ENCODE measurements at regions not wholly inside any gene's neighbourhood (a gene's known extent, or its start where the extent isn't known, plus 50 kb on each side); places are given as distances from the start of the nearest gene placed in this dataset.

DNA sequence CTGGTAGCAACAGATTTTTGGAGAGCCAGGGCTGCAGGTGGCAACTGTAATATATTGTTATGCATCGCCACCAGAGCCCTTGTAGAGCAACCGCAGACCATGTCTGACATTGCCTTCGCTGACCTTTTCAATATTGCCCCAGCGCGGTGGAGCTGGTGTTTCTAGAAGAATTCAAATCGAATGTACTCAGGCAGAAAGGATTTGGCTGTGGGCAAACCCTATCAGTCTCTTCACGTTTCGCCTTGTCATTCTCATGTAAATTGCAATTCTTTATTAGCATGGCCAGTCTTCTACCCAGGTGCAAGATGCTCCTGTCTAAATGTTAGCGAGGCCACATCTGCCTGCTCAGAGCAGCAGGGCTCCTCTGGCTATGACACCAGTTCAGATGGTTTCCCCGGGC, 490.2 kb upstream of the AUTS2 start:
- no peak for FAIRE-seq
- Histone ChIP-seq H4K20me1 (ENCODE audit: insufficient read depth, low read length) (no peaks in the 10 kb centered on the region), H3K27ac (ENCODE audit: low read depth, low read length) (no peak overlapping the region), H3K36me3 (ENCODE audit: insufficient read depth, low read length) (no peaks in the 10 kb centered on the region), H3K4me2 (ENCODE audit: low read length) (no peak overlapping the region), H2AFZ (ENCODE audit: low read depth, low read length) (no peak overlapping the region), H3K9ac (ENCODE audit: low read length) (no peak overlapping the region), H3K9me3 (ENCODE audit: insufficient read depth, low read depth, low read length) (no peaks in the 10 kb centered on the region), H3K4me3 (ENCODE audit: insufficient read depth, low read depth, low read length) (no peak overlapping the region), H3K4me1 (ENCODE audit: insufficient read depth, low read length) (no peaks in the 10 kb centered on the region), H3K79me2 (ENCODE audit: insufficient read depth, low read length) (no peaks in the 10 kb centered on the region), H3K27me3 (ENCODE audit: insufficient read depth, low read length) (no peaks in the 10 kb centered on the region)
- no peaks in the 10 kb centered on the region for H3K27me3 Mint-ChIP-seq (ENCODE audit: low read depth, unreplicated experiment)
- no peak overlapping the region for H3K4me3 Mint-ChIP-seq (ENCODE audit: unreplicated experiment)
- no peak overlapping the region for H3K27ac Mint-ChIP-seq (ENCODE audit: unreplicated experiment)
- no peaks in the 10 kb centered on the region for H3K36me3 Mint-ChIP-seq (ENCODE audit: low read depth, unreplicated experiment)
- no peaks in the 10 kb centered on the region for H3K4me1 Mint-ChIP-seq (ENCODE audit: low read depth, unreplicated experiment)
- TF ChIP-seq, protein P1, sequence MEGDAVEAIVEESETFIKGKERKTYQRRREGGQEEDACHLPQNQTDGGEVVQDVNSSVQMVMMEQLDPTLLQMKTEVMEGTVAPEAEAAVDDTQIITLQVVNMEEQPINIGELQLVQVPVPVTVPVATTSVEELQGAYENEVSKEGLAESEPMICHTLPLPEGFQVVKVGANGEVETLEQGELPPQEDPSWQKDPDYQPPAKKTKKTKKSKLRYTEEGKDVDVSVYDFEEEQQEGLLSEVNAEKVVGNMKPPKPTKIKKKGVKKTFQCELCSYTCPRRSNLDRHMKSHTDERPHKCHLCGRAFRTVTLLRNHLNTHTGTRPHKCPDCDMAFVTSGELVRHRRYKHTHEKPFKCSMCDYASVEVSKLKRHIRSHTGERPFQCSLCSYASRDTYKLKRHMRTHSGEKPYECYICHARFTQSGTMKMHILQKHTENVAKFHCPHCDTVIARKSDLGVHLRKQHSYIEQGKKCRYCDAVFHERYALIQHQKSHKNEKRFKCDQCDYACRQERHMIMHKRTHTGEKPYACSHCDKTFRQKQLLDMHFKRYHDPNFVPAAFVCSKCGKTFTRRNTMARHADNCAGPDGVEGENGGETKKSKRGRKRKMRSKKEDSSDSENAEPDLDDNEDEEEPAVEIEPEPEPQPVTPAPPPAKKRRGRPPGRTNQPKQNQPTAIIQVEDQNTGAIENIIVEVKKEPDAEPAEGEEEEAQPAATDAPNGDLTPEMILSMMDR (IDR thresholded peaks at IDR 0.05; ENCODE audit: insufficient read depth, low read depth, low read length), result no peak
- TF ChIP-seq EZH2 (IDR thresholded peaks at IDR 0.05; ENCODE audit: insufficient read depth, low read length), result no peak
- no peak for DNase-seq (ENCODE audit: low read depth)
- H3K9me3 Mint-ChIP-seq (ENCODE audit: unreplicated experiment), result peaks cover 4% of the 10 kb centered on the region

DNA sequence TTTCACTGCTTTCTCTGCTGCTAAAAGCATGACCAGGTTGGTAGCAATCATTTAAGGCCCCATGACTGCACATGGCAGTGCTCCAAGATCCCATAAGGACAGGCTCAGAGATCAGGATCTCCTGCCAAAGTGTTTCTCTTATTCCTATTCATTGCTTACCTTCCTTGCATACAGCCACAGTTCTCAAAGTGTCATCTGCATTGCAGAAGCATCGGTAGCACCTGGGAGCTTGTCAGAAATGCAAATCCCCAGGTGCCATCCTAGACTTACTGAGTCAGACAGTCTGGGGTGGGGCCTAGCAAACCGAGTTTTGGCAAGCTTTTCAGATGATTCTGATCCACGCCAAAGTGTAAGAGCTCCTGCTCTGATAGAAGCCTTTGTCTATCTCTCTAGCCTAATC, 489.0 kb upstream of the AUTS2 start:
- H3K36me3 ChIP-seq (ENCODE audit: insufficient read depth, low read length), result no peaks in the 10 kb centered on the region
- peaks cover 4% of the 10 kb centered on the region for H3K9me3 Mint-ChIP-seq (ENCODE audit: unreplicated experiment)
- DNase-seq (ENCODE audit: low read depth) (no peak), FAIRE-seq (no peak)
- no peak overlapping the region for H3K4me3 ChIP-seq (ENCODE audit: insufficient read depth, low read depth, low read length)
- H3K4me1 Mint-ChIP-seq (ENCODE audit: low read depth, unreplicated experiment), result no peaks in the 10 kb centered on the region
- no peak overlapping the region for H3K4me3 Mint-ChIP-seq (ENCODE audit: unreplicated experiment)
- H3K79me2 ChIP-seq (ENCODE audit: insufficient read depth, low read length), result no peaks in the 10 kb centered on the region
- H3K27ac ChIP-seq (ENCODE audit: low read depth, low read length), result no peak overlapping the region
- H3K9ac ChIP-seq (ENCODE audit: low read length), result no peak overlapping the region
- no peaks in the 10 kb centered on the region for H3K4me1 ChIP-seq (ENCODE audit: insufficient read depth, low read length)
- H3K9me3 ChIP-seq (ENCODE audit: insufficient read depth, low read depth, low read length), result no peaks in the 10 kb centered on the region
- no peaks in the 10 kb centered on the region for H3K27me3 Mint-ChIP-seq (ENCODE audit: low read depth, unreplicated experiment)
- H3K27ac Mint-ChIP-seq (ENCODE audit: unreplicated experiment), result no peak overlapping the region
- H2AFZ ChIP-seq (ENCODE audit: low read depth, low read length), result no peak overlapping the region
- H3K36me3 Mint-ChIP-seq (ENCODE audit: low read depth, unreplicated experiment), result no peaks in the 10 kb centered on the region
- H4K20me1 ChIP-seq (ENCODE audit: insufficient read depth, low read length), result no peaks in the 10 kb centered on the region
- H3K4me2 ChIP-seq (ENCODE audit: low read length), result no peak overlapping the region
- TF ChIP-seq, protein P1 (IDR thresholded peaks at IDR 0.05; ENCODE audit: insufficient read depth, low read depth, low read length), result no peak
- no peak for TF ChIP-seq EZH2 (IDR thresholded peaks at IDR 0.05; ENCODE audit: insufficient read depth, low read length)
- no peaks in the 10 kb centered on the region for H3K27me3 ChIP-seq (ENCODE audit: insufficient read depth, low read length)

DNA sequence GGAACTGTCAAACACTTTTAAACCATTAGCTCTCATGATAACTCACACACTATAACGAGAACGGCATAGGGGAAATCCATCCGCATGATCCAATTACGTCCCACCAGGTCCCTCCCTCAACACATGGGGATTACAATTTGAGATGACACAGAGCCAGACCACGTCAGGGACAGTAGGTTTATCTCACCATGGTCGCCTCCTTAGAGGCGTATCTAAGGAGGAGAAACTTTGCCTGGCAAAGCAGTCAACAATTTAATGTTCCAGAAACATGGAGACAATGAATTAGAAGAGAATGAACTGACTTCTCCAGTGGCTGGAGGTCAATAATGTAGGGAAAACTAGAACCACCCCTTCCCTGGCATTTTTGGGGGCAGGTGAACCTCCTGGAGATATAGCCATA, 488.4 kb upstream of the AUTS2 start:
- H3K27me3 Mint-ChIP-seq (ENCODE audit: low read depth, unreplicated experiment), result no peaks in the 10 kb centered on the region
- Histone ChIP-seq H3K79me2 (ENCODE audit: insufficient read depth, low read length) (no peaks in the 10 kb centered on the region), H3K9me3 (ENCODE audit: insufficient read depth, low read depth, low read length) (no peaks in the 10 kb centered on the region), H3K4me2 (ENCODE audit: low read length) (no peak overlapping the region), H3K27ac (ENCODE audit: low read depth, low read length) (no peak overlapping the region), H3K4me1 (ENCODE audit: insufficient read depth, low read length) (no peaks in the 10 kb centered on the region), H2AFZ (ENCODE audit: low read depth, low read length) (no peak overlapping the region), H3K36me3 (ENCODE audit: insufficient read depth, low read length) (no peaks in the 10 kb centered on the region), H3K27me3 (ENCODE audit: insufficient read depth, low read length) (no peaks in the 10 kb centered on the region), H3K4me3 (ENCODE audit: insufficient read depth, low read depth, low read length) (no peak overlapping the region), H3K9ac (ENCODE audit: low read length) (no peak overlapping the region), H4K20me1 (ENCODE audit: insufficient read depth, low read length) (no peaks in the 10 kb centered on the region)
- no peaks in the 10 kb centered on the region for H3K36me3 Mint-ChIP-seq (ENCODE audit: low read depth, unreplicated experiment)
- TF ChIP-seq EZH2 (IDR thresholded peaks at IDR 0.05; ENCODE audit: insufficient read depth, low read length), result no peak
- TF ChIP-seq, protein P1 (IDR thresholded peaks at IDR 0.05; ENCODE audit: insufficient read depth, low read depth, low read length), result no peak
- H3K9me3 Mint-ChIP-seq (ENCODE audit: unreplicated experiment), result peaks cover 4% of the 10 kb centered on the region
- H3K27ac Mint-ChIP-seq (ENCODE audit: unreplicated experiment), result no peak overlapping the region
- H3K4me1 Mint-ChIP-seq (ENCODE audit: low read depth, unreplicated experiment), result no peaks in the 10 kb centered on the region
- H3K4me3 Mint-ChIP-seq (ENCODE audit: unreplicated experiment), result no peak overlapping the region
- FAIRE-seq (no peak), DNase-seq (ENCODE audit: low read depth) (no peak)

All from astrocyte (in vitro differentiated cells and primary cell).